CD4-positive, alpha-beta T cell treated with Interleukin-2 at 100 ng/mL for 4 hours (primary cell): ENCODE measurements at regions not wholly inside any gene's neighbourhood (a gene's known extent, or its start where the extent isn't known, plus 50 kb on each side); places are given as distances from the start of the nearest gene placed in this dataset.
A peak's percentile ranks its signal among the peaks of the same experiment; 100 is the strongest.

Source experiments
- DNase-seq: peaks from one replicate; pipeline ENCODE4 v3.0.0-alpha.2; 2020; ENCODE audit warnings: low spot score

- DNase-seq = no peak
These were observed 313.2 kb downstream of the PIK3C3 start for GRCh38 chr18:42268186-42268725.

- no peak for DNase-seq
These were observed 313.8 kb downstream of the PIK3C3 start for GRCh38 chr18:42268798-42269197.

GRCh38 chr18:42271647-42272414, 316.8 kb downstream of the PIK3C3 start:
- DNase-seq = no peak

GRCh38 chr18:42274488-42275137, 319.6 kb downstream of the PIK3C3 start:
- no peak for DNase-seq

- no peak for DNase-seq
These were observed 320.1 kb downstream of the PIK3C3 start for GRCh38 chr18:42275138-42275535.

GRCh38 chr18:42275949-42276730, 321.1 kb downstream of the PIK3C3 start:
- DNase-seq = no peak

- no peak for DNase-seq
These were observed 326.1 kb downstream of the PIK3C3 start for GRCh38 chr18:42281124-42281523.

GRCh38 chr18:42281851-42282250, 326.8 kb downstream of the PIK3C3 start:
- no peak for DNase-seq

GRCh38 chr18:42287047-42287446, 332.0 kb downstream of the PIK3C3 start:
- DNase-seq = no peak

GRCh38 chr18:42288129-42288528, 333.1 kb downstream of the PIK3C3 start:
- no peak for DNase-seq

- no peak for DNase-seq
These were observed 334.5 kb downstream of the PIK3C3 start for GRCh38 chr18:42289526-42289925.

- DNase-seq = no peak
These were observed 335.6 kb downstream of the PIK3C3 start for GRCh38 chr18:42290318-42291307.

- DNase-seq = no peak
These were observed 337.6 kb downstream of the PIK3C3 start for GRCh38 chr18:42292654-42293053.

- no peak for DNase-seq
These were observed 341.2 kb downstream of the PIK3C3 start for GRCh38 chr18:42296192-42296591.

- DNase-seq = no peak
These were observed 341.7 kb downstream of the PIK3C3 start for GRCh38 chr18:42296723-42297122.

GRCh38 chr18:42298759-42299675, 344.0 kb downstream of the PIK3C3 start:
- peak; percentile 50 for DNase-seq

GRCh38 chr18:42305869-42306593, 351.0 kb downstream of the PIK3C3 start:
- DNase-seq = no peak

GRCh38 chr18:42306594-42306980, 351.6 kb downstream of the PIK3C3 start:
- DNase-seq = no peak

- DNase-seq = no peak
These were observed 355.9 kb downstream of the PIK3C3 start for GRCh38 chr18:42310956-42311355.

GRCh38 chr18:42326752-42327151, 371.7 kb downstream of the PIK3C3 start:
- no peak for DNase-seq
